ENCODE measurements at regions not wholly inside any gene's neighbourhood (a gene's known extent, or its start where the extent isn't known, plus 50 kb on each side); places are given as distances from the start of the nearest gene placed in this dataset.
A peak's percentile ranks its signal among the peaks of the same experiment; 100 is the strongest.

DNA sequence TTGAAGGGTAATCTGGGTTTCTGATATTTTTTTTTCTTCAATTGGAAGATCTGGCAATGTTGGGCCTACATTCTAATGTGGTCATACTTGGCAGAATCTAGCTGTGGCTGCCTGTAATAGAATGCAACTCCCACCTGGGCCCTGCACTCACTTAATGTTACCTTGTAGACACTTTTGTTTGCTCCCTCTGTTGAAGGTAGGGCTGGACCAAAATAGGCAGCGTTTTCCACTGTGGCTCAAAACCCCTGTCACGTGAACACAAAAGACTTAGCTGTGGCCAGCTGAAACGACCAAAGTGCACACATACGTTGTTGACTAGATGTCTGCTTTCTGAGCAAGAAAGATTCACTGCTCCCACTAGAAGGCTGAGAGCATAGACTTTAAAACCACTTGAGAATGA is 117.6 kb upstream of the HMHB1 start (continued):
- TF ChIP-seq ZNF562 (CRISPR knock-in tag; IDR thresholded peaks at IDR 0.05; ENCODE audit: borderline replicate concordance), result no peak
- no peak for TF ChIP-seq ZNF678 (CRISPR knock-in tag; IDR thresholded peaks at IDR 0.05)
- TF ChIP-seq ZMYM4 (CRISPR knock-in tag; IDR thresholded peaks at IDR 0.05), result peak; percentile 87
- no peak for TF ChIP-seq ZBTB14 (CRISPR knock-in tag; IDR thresholded peaks at IDR 0.05)
- TF ChIP-seq, protein P1, sequence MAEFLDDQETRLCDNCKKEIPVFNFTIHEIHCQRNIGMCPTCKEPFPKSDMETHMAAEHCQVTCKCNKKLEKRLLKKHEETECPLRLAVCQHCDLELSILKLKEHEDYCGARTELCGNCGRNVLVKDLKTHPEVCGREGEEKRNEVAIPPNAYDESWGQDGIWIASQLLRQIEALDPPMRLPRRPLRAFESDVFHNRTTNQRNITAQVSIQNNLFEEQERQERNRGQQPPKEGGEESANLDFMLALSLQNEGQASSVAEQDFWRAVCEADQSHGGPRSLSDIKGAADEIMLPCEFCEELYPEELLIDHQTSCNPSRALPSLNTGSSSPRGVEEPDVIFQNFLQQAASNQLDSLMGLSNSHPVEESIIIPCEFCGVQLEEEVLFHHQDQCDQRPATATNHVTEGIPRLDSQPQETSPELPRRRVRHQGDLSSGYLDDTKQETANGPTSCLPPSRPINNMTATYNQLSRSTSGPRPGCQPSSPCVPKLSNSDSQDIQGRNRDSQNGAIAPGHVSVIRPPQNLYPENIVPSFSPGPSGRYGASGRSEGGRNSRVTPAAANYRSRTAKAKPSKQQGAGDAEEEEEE (CRISPR knock-in tag; IDR thresholded peaks at IDR 0.05; ENCODE audit: borderline replicate concordance), result no peak
- TF ChIP-seq ZNF446 (CRISPR knock-in tag; IDR thresholded peaks at IDR 0.05), result no peak
- TF ChIP-seq, protein P2, sequence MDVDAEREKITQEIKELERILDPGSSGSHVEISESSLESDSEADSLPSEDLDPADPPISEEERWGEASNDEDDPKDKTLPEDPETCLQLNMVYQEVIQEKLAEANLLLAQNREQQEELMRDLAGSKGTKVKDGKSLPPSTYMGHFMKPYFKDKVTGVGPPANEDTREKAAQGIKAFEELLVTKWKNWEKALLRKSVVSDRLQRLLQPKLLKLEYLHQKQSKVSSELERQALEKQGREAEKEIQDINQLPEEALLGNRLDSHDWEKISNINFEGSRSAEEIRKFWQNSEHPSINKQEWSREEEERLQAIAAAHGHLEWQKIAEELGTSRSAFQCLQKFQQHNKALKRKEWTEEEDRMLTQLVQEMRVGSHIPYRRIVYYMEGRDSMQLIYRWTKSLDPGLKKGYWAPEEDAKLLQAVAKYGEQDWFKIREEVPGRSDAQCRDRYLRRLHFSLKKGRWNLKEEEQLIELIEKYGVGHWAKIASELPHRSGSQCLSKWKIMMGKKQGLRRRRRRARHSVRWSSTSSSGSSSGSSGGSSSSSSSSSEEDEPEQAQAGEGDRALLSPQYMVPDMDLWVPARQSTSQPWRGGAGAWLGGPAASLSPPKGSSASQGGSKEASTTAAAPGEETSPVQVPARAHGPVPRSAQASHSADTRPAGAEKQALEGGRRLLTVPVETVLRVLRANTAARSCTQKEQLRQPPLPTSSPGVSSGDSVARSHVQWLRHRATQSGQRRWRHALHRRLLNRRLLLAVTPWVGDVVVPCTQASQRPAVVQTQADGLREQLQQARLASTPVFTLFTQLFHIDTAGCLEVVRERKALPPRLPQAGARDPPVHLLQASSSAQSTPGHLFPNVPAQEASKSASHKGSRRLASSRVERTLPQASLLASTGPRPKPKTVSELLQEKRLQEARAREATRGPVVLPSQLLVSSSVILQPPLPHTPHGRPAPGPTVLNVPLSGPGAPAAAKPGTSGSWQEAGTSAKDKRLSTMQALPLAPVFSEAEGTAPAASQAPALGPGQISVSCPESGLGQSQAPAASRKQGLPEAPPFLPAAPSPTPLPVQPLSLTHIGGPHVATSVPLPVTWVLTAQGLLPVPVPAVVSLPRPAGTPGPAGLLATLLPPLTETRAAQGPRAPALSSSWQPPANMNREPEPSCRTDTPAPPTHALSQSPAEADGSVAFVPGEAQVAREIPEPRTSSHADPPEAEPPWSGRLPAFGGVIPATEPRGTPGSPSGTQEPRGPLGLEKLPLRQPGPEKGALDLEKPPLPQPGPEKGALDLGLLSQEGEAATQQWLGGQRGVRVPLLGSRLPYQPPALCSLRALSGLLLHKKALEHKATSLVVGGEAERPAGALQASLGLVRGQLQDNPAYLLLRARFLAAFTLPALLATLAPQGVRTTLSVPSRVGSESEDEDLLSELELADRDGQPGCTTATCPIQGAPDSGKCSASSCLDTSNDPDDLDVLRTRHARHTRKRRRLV (CRISPR knock-in tag; IDR thresholded peaks at IDR 0.05), result no peak
- TF ChIP-seq DPF2 (CRISPR knock-in tag; IDR thresholded peaks at IDR 0.05; ENCODE audit: borderline replicate concordance, low read depth), result no peak
- no peak for TF ChIP-seq ZNF569 (CRISPR knock-in tag; IDR thresholded peaks at IDR 0.05; ENCODE audit: borderline replicate concordance)
- TF ChIP-seq CENPX (CRISPR knock-in tag; IDR thresholded peaks at IDR 0.05), result no peak
- TF ChIP-seq RXRB (CRISPR knock-in tag; IDR thresholded peaks at IDR 0.05; ENCODE audit: borderline replicate concordance), result peak; percentile 48; the same call in 1 of the 2 replicates
- peak; percentile 94 for TF ChIP-seq MLX (CRISPR knock-in tag; IDR thresholded peaks at IDR 0.05)
- peak; percentile 47; the same call in 1 of the 2 replicates for TF ChIP-seq HDAC1 (CRISPR knock-in tag; IDR thresholded peaks at IDR 0.05)
- no peak for TF ChIP-seq SRSF1 (optimal IDR thresholded peaks at IDR 0.05; ENCODE audit: low read depth, low read length)
- TF ChIP-seq NRL (CRISPR knock-in tag; IDR thresholded peaks at IDR 0.05; ENCODE audit: borderline replicate concordance), result no peak
- TF ChIP-seq STAG1 (CRISPR knock-in tag; IDR thresholded peaks at IDR 0.05), result 0 out of 2 replicates have a peak, but pooled peaks have one; percentile 4
- no peak for TF ChIP-seq ZNF572 (CRISPR knock-in tag; IDR thresholded peaks at IDR 0.05)
- TF ChIP-seq DZIP1 (CRISPR knock-in tag; IDR thresholded peaks at IDR 0.05), result no peak
- no peak for TF ChIP-seq KMT2B (CRISPR knock-in tag; IDR thresholded peaks at IDR 0.05)
- no peak for TF ChIP-seq PRPF4 (IDR thresholded peaks at IDR 0.05; ENCODE audit: low read depth, low read length, poor library complexity, severe bottlenecking)

Data from HepG2 (cell line).